NK-92 treated with Interleukin-12 subunit alpha and Interleukin-12 subunit beta, amount 100 ng/mL, for 24 hours (cell line): ENCODE measurements at regions not wholly inside any gene's neighbourhood (a gene's known extent, or its start where the extent isn't known, plus 50 kb on each side); places are given as distances from the start of the nearest gene placed in this dataset.

ENCODE experiments used
- DNase-seq: peaks from one replicate; lab custom pipeline; 2025; lab: John Stamatoyannopoulos, UW

- no peak for DNase-seq
Observed at GRCh38 chr12:91577586-91578539, 395.2 kb upstream of the DCN start.

DNA sequence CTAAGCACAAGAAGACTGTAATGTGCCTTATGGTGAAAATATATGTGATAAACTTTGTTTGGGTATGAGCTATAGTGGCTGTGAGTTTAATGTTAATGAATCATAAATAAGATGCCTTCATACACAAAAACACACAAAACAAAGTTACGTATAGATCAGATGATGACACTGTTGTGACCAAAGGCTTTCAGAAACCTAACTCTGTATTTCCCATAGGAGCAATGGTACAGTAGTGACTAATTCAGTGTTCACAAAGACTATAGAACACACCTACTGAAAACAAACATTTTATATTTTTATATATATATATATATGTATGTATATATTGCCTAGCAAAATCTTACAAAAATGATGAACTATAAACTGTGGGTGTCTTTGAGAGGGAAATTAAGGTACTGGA is 393.8 kb upstream of the DCN start:
- no peak for DNase-seq

- DNase-seq, result no peak
Observed at GRCh38 chr12:91575630-91576029, 393.0 kb upstream of the DCN start.

DNA sequence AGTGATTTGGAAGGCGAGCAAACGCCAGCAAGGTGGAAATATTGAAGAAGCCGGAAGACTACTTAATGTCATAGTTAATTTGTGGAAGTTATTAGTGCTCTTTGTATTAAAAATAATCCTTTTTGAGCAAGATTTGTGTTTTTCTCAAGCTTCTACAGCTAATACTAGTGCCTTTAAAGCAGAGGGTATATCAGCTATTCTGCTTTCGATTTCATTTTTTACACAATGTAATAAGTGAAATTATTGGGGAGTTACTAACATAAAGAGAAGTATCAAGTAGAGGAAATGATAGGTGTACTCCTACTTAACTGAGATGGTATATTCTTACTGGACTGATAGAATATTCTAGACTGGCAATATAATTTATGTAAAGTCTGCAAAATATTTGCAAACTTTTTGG is 392.4 kb upstream of the DCN start:
- DNase-seq, result no peak

DNA sequence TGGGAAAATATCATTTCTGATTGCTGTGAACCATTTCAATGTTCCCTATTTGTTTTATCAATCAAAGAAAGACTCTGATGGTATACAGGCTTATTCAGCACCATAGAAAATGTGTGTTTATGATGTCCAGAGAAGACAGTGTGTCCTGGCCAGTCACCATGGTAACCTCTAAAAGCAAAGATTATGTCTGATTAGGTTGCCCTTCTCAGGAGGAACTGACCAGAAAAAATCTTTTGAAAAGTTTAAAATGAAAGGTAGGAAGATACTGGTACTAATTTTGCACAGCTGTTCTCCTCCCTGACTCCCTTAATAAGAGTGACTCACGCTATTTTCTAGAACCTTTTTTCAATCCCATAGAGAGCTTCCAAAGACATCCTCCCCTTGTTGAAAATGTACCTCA is 391.8 kb upstream of the DCN start:
- no peak for DNase-seq

DNA sequence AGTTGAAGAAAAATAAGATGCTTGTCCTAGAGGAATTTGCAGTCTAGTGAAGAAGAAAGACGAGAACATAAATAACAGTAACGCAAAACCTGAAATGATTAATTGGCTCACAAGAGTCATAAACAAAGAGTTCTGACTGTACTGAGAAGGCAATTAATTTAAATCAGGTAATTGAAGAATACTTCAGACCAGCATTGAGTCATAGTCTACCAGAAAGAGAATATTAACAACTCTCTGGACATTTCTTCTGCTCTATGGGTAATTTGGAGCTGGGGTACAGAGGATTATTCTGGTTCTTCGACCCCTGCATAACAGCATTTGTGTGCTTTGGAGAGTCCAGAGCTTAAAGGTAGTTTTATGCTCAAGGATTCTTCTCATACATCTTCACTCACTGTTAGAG is 390.3 kb upstream of the DCN start:
- no peak for DNase-seq

DNA sequence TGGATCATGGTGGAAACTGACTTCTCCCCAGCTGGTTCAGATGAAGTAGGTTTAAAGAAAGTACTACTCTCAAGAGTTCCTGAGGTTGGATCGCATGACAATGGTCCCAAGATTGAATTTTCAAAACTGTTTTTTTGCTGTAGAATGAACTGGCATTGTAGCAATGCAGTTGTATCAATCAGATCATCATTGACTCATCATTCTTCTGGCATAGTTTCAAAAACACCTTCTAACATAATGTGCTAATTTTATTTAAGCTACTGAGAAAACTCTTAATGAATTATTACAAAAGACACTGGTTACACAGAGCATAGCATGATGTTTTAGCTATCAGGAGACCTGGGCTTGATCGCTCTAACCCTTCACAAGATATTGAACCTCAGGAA is 384.5 kb upstream of the DCN start:
- DNase-seq, result no peak

DNA sequence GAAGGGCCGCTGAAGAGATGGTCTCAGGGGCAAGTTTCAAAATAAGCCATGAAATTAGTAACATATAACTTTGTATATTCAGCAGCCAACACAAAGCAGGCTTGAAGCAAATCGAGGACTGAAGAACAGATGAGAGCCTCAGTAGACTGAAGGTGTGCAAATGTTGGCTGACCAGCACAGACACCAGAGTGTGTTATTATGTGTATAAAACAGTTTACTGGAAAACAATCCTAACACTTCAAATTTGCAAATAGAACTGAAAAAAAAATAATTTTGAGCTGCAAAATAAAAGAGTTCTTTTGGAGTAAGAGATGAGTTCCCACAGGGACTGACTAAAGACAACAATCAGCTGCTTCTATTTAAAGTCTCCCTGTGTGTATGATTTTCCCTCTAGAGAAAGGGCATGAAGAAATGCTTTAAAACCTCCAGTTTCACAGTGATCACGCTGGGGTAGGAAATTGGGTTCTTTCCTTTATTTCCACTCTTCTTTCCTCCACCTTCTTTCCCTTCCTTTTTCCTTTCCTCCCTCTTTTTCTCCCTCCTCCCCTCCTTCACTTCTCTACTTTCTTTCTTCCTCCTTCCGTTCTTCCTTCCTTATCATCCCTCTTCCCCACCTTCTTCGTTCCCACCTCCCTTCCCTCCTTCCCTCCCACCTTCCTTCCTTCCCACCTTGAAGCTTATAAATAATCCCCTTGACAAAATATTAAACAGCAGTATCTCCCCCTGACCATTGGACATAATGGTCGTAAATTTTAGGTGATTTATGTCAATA is 383.9 kb upstream of the DCN start:
- DNase-seq, result no peak

DNA sequence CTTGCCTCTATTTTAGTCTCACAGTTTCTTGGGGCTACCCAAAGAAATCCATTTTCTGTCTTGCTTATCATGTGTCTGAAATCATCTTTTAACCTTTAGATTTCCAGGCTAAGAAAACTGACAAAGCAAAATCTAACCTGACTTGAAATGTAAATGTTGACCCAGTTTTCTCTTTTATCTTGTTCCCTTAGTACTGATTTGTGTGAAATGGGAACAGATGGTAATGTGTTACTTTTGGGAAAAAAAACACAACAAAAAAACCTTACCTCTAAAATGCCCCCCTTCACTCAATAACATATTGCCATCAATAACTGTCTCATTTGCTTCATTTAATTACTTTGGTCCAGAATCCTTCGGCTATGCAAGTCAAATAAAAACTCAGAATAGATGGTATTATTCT is 383.2 kb upstream of the DCN start:
- no peak for DNase-seq

- no peak for DNase-seq
Observed at GRCh38 chr12:91565246-91565645, 382.6 kb upstream of the DCN start.

- no peak for DNase-seq
Observed at GRCh38 chr12:91563011-91563765, 380.6 kb upstream of the DCN start.

DNA sequence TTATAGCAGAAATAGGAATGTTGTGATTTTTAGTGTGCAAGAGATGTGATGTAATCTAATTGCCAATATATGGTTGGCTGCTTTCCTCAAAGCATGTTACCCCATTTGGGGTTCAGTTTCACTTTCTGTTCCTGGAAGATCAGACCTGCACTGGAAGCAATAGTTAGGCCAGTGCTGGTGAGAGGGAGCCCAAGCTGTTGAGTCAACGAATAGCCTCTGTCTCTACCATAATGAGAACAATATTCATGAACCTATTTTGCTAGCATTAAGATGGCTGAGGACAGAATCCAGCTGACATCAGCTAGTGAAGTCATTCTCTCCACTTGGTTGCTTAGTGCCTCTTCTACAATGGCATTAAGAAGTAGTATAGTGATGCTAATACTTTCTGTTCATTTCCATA is 379.9 kb upstream of the DCN start:
- DNase-seq, result no peak

DNA sequence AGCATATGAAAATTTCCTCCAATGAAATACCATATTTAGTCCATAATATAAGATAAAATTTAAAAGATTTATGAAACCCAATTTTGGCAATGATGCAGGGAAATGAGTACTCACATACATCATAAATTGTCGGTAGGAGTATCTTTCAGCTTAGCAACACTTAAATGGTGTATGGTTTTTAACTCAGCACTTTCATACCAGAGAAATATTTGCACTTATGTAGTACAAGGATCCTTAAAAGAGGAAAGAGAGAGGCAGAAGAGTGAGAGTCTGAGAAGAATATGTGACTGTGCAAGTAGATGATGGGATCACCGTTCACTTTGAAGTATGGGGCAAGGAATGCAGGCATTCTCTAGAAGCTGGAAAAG is 379.3 kb upstream of the DCN start:
- no peak for DNase-seq

DNA sequence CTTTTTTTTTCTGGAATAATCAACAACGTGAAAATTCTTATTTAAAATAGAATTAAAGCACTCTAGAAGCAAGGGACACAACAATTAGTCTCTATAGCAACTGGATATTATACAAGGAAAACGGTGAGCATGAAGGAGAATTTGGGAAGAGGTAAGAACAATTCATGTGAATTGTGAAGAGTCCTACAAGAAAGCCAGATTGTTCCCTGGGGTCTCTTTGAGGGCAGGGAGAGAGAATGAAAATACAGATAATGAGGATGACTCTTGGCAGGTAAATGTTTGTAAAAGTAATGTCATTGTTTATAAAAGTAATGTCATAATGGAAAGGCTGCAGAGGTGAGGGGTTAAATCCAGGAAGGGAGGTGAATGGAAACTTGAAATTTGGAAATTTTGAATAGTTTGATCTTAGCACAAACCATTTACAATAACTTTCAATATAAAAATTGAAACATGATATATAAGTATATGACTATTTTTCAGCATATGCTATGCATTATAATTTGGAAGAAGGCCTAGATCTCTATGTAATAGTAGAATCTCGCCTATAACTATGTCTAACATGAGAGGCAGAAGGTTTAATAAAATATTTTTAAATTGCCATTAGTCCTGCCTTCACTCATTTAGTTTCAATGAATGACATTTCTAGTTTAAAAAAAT is 378.8 kb upstream of the DCN start:
- no peak for DNase-seq

DNA sequence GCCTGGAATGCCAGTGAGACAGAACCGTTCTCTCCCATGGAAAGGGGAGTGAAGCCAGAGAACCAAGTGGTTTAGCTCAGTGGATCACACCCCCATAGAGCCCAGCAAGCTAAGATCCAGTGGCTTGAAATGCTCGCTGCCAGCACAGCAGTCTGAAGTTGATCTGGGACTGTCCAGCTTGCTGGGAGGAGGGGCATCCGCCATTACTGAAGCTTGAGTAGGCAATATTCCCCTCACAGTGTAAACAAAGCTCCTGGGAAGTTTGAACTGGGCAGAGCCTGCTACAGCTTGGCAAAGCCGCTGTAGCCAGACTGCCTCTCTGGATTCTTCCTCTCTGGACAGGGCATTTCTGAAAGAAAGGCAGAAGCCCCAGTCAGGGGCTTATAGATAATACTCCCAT is 374.3 kb upstream of the DCN start:
- no peak for DNase-seq

GRCh38 chr12:91555436-91556415 is 373.1 kb upstream of the DCN start:
- DNase-seq, result no peak

- DNase-seq, result no peak
Observed at GRCh38 chr12:91551927-91552326, 369.3 kb upstream of the DCN start.

- DNase-seq, result no peak
Observed at GRCh38 chr12:91551242-91551641, 368.6 kb upstream of the DCN start.

DNA sequence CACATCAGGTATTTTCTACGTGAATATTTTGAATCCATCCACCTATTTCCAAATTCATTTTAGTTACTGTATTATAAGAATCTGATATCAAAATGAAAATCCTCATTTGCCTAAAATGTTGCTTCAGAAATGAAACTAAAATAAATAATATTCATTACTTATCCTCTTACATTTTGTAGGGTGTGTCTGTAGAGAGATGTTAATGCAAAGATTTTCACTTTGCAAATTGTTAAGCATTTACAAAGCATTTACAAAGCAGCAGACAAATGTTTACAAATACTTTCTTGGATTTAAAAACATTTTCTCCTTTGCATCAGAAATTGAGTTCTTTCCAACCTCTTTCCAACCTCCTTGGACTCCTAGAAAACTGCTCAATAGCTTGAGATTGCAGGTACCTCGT is 360.0 kb upstream of the DCN start:
- no peak for DNase-seq

DNA sequence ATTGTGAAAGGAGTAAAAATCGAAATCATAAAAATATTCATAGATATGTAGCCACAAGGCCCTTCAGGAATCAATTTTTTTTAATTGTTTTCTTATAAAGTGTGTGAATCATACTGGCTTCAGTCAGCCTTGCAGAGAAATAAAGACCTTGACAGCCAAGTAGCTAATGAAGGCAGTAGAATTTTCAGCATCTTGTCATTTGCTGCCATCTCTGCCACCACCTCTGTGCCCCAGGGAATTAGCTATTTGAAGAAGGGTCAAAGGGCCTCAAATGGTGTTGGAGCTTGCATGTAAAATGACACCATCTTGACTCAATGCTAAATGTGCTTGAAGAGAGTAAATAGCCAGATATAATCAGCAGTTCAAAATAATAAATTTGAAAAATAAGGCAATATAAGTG is 359.4 kb upstream of the DCN start:
- no peak for DNase-seq

DNA sequence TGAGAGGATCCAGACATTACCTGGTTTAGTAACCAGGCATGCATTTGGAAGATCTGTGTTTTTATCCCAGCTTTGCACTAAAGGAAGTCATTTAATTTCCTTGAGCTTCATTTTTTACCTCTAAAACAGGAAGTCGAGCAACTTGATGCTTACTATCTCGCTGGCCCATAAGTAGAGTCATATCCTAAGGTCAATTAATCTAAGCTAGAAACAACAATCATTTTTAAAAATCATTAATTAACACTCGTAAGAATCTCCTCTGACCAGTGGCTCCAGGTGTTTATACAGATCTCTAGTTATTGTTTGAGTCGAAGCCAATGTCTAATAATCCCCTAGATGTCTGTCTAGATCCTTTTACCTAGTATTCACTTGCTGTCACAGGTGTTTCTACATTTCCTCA is 355.8 kb upstream of the DCN start:
- DNase-seq, result no peak
